HG03108 (cell line): ENCODE measurements at regions not wholly inside any gene's neighbourhood (a gene's known extent, or its start where the extent isn't known, plus 50 kb on each side); places are given as distances from the start of the nearest gene placed in this dataset.

Experiments
- ATAC-seq: cut with Tn5 transposase; IDR thresholded peaks from one replicate; pipeline ENCODE4 v1.9.1; 2021; ENCODE audit warnings: moderate library complexity; ENCODE audit not compliant: unreplicated experiment

DNA sequence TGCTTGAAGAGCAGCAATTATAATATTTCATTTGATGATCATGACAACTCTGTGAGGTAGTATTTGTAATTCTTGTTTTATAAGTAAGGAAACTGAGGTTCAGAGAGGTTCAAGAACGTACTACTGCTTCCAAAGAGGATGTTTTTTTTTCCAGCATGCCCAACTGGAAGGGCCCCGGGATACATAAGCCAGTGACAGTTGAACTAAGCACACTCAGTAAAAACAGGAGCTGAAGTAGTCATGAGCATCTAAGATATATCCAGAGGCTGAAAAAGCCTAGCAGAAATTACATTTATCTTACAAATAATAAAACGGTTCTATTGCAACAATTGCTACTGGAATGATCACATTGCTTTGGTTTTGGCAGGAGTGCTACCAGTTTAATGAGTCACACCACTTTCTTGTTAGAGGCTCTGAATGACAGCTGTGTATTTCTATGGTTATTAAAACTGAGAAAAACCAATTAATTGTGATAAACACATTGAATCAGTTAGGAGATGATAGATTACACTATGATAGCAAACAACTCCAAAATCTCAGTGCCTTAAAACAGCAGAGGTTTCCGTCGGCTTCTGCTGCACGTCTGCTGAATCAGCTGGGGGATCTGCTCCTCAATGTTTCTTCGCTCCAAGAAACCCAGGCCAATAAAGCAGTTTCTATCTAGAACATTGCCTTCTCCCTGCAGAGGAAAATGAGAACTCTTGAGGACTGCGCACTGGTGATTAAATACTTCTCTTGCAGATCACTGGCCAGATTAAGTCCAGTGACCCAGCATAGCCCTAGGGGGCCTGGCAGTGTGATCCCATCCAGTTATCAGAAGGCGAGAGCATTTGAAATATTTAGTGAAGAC lies 522.7 kb downstream of the PLPP3 start:
- ATAC-seq: no peak

DNA sequence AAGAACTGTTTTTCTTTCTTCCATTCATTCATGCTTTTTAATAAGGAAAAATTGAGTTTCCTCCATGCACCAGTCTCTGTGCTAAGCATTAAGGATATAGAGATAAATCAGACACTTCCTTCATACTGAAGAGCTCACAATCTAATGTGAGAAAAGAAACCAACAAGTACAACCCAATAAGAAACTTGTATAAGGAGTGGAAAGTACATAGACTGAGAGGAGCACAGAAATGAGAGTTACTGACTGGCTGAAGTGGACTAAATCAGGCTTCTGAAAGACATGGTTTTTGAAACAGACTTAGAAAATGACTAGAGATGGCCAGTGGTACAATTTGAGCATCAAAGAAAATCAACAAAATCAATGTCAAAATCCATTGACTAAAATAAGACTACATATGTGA lies 524.4 kb downstream of the PLPP3 start:
- no peak for ATAC-seq

DNA sequence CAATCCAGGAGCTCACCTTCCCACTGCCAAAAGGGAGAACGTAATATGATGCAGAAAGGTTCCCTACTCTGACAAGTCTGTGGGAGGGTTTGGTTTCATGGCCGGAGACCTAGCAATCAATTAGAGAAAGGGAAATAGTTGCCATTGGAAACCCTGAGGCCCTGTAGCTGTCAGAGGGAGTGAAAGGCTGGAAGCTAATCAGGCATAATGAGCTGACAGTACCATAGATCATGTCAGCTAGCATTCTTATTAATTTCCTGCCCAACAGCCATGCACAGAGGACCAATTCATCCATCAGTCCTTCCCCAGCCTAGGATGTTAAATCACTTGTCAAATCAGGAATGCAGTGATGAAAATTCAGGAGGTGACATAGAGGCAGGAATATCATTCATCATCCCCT lies 527.3 kb downstream of the PLPP3 start:
- no peak for ATAC-seq

DNA sequence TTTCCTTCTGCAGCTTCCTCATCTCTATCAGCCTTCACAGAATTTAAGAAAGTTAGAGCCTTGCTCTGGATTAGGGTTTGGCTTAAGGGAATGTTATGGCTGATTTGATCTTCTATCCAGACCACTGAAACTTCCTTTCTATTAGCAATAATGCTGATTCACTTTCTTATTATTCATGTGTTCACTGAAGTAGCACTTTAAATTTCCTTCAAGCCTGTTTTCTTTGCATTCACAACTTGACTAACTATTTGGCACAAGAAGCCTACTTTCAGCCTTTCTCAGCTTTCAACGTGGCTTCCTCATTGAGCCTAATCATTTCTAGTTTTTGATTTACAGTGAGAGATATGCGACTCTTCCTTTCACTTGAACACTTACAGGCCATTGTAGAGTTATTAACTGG lies 528.5 kb downstream of the PLPP3 start:
- ATAC-seq: no peak

DNA sequence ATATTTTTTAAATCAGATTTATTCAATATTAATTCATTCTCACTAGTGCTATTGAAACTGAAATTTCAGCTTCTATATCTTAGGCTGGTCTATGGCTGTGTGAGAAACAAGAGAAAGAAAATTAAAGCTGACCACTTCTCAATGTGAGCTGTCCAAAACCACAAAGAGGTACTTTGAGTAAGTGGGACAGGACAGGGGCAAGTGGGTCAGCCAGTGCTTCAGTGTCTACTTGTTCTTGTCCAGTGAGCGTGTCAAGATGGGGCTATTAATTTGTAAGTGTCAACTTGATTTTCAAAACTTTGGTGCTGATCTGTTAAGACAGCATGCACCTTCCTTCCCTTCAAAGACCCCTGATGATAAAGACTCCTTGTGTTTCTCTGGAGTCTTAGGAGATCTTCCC lies 533.9 kb downstream of the PLPP3 start:
- no peak for ATAC-seq

DNA sequence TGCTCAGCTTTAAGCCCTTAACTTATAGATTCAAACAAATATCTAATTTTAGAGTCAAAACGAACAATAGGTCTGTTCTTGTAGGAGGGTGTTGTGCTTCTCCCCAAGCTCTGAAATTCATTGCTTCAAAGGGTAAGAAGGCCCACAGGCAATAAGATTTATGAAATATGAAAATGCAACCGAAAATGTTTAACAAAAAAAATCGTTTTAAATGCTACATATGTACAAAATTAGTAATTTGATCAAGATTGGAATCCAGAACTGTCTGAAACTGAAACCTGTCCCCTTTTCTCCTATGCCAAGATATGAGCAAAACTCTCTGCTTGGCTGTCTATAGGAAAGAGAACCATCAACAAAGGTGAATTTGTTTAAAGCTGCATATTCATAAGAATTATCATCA lies 534.3 kb downstream of the PLPP3 start:
- no peak for ATAC-seq

DNA sequence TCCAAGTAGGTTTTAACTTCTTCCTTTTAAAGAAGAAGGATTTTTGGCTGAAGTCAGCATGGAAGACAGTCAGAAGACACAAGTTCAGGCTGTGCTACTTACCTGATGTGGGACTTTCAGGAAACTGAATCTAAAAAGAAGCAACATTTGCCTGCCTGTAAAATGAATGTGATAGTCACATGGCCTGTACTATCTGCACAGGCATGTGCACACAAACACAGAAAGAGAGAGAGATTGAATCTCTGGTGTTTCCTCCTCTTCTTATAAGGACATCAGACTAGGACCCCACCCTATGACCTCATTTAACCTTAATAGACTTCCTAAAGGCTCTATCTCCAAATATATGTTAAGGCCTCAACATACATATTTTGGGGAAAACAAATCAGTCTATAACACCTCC lies 542.9 kb downstream of the PLPP3 start:
- ATAC-seq: no peak

DNA sequence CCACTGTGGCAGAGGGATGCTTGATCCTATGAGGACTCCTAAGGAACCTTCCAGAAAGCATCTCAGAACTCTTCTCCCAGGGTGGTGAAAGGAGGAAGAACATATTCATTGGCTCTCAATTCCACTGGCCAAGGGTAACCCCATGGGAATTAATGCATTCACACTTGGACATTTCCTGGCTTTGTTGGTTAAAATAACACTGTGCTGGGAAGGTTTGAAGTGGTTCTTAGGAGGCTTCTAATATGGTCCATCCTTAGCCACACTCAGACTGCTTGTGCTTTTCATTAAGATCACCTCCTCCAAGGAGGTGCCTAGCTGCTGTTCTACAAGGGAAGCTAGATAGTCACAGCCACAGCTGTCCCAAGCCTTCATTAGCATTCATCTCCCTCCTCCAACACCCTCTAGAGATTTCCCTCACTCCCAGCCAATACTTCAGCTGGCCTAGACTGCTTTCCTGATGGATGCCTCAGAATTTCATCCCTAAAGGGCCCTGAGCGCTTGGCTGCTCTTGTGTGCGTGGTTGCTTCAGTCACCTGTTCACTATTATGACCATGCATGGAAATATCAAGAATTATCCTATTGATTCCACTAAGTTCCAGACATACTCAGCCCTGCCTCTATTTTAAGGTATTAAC lies 544.4 kb downstream of the PLPP3 start:
- ATAC-seq: no peak

DNA sequence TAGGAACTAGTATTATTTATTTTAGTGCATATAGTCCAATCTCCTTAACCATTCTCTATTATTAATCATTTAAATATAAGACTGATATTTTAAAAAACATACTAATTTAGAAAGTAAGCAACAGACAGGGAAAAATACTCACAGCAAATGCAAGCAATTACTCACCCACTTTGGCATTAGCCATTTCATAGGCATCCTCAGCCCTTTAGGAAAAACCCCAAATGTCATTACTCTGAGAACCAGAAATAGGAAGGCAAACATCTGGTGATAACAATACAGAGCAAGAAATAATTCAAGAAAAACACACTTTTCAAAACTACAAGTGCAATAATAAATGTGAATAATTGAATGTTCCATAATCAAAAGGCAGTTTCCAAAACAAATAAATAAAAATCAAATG lies 545.1 kb downstream of the PLPP3 start:
- no peak for ATAC-seq

DNA sequence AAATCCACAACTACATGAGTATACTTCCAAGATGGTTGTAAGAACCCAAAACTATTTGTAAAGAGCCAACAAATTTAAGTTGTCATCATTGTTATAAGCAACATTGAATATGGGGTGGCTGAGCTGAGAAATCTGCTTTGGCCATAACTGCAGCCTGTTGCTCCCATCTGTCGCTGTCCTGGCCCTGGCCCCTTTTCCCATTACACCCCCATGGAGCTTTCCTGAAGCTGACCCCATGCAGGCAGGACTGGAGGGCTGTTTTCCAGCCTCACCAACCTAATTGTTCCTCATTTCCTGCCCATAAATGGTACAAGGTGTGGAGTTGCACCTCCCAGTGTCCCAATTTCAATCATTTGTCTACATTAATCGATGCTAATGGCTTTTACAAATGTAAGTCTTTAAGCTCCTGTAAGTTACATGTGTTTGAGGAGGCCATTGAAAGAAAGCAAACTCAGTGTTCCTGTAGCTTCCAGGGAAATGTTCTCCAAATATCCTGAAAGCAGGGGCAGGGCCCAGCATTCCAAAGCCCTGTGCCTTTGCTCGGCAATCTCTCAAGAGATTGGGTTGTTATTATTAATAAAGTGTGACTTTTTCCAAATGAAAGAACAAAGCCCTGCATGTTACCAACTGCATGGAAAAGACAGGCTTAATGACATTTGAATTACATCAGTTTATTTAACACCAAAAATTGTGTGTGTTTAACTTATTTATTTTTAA lies 545.9 kb downstream of the PLPP3 start:
- no peak for ATAC-seq

DNA sequence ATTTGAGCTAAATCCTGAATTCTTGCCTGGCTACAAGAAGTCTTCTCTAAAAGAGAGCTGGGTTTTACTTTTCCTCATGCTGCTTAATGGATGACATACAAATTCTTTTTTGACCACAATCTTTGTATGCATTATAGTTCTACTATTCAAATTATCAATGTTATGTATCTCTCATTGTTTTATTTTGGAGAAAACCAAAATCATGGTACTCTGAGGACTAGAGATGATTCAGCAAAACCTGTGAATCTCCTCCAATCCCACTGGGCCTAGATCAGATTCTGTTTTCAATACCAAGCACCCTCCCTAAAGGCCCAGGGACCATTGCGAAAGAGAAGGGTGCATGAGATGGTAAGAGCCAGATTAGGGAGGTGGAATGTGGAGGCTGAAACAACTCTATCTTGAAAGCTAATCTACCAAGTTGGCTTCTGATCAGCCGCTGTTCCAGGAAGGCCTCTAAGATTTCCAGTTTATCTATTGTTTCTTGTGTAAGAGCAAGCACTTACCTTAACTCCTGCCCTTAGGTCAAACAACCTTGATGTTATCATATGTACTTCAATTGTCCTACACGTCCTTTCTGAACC lies 547.2 kb downstream of the PLPP3 start:
- no peak for ATAC-seq

DNA sequence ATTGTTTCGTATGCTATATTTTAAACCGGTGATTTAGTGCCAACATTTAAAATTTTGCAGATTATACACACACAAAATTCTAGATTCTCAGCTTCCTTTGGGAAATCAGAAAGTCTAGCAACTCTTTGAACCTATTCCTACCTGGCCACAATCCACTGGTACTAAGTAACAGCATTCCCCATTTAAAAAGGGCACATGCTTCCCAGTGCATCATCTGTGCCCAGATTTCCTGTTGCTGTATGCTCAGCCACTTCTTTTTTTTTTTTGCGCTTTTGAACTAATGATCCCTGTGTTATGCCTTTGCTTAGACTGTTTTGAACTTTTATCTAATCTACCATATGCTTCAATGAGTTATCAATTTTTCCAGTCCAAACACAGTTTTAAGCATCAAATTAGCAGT lies 548.4 kb downstream of the PLPP3 start:
- no peak for ATAC-seq

DNA sequence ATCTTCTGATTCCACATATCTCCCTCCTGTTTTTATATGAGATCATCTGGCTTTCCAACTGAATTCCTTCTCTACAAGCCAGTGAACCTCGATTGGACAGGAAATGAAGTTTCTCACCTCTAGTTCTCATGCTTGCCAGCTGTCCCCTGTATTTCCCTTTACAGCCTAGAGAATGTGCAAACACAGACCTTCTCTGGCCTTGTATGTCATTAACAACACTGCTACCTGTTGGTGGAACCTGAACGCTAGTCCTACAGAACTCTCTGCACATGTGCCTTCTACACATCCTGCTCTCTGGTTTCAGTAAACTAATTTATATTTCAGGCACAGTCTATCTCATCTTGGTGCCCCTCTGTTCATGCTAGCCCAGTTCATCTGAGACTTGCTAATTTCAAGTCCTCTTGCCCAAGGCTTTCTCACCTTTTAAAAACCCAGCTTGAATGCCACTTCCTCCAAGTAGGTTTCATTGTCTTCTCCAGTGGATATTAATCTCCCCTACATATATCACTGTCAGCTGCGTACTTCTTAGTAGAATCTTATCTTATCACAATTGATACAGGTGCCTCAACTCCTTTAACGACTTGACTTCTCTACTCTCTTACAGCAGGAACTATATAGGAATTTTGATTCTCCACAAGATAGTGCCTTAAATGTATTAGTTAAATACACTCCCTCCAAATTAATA lies 549.9 kb downstream of the PLPP3 start:
- ATAC-seq: no peak

DNA sequence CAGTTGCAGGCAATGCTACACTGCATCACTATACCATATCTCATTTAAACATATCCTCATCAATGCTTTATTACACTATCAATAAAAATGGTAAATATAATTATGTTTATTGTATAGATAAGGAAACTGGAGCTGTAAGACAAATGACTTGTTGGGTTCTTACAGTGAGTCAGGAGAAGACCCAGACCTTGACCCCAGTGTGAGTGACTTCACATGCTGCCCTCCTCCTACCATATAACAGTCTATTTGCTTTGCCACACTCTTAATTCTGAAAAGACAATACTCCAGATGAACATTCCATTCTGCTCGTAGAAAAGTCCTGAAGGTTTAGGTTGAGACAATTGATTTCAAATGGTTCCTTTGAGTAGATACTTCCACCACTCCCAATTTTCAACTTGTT lies 550.5 kb downstream of the PLPP3 start:
- no peak for ATAC-seq

DNA sequence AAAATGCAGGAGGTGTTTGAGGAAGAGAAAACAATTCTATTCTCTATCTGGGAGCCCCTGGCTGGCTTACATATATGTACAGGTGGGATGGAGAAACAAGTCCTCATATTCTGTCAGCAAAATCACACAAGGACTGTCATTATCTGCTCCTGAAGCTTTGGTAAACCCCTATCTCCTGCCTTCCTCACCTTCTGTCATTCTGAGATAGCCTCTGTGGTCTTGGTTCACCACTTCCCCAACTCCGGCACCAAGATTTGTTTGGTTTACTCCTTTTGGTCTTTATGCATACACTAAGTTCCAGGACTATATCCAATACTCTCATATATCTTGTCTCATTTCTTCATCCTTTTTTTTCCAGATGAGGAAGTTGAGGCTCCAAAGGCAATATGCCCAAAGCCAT lies 551.1 kb downstream of the PLPP3 start:
- ATAC-seq: no peak

DNA sequence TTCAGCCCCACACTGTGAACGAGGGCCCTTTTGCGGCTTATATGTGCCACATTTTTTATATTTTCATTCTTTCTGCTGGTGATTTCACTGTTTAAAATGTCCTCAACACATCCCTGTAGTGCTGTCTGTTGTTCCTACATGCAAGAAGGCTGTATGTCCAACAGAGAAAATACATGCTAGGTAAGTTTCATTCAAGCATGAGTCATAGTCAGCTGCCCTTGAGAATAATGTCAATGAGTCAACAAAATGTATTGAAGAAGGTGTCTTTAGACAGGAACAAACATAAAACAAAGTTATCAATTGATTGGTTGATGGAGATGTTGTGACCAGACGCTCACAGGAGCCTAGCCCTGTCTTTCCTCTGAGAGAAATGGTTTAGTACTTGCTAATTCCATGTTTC lies 553.4 kb downstream of the PLPP3 start:
- no peak for ATAC-seq

DNA sequence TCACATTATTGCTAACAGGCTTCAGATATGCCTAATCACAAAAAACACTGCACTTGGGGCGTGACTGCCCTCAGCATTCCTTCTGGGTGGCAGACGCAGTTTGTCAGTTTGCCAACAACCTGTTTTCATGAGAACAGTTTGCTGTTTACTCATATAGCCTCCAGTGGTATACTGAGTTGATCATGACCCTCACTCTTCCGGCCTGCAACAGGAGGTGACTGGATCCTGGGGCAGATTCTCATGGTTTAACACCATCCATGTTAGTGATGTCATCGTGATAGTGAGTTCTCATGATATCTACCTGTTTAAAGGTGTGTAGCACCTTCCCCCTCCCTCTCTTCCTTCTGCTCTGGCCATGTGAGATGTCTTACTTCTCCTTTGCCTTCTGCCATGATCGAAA lies 555.2 kb downstream of the PLPP3 start:
- no peak for ATAC-seq

DNA sequence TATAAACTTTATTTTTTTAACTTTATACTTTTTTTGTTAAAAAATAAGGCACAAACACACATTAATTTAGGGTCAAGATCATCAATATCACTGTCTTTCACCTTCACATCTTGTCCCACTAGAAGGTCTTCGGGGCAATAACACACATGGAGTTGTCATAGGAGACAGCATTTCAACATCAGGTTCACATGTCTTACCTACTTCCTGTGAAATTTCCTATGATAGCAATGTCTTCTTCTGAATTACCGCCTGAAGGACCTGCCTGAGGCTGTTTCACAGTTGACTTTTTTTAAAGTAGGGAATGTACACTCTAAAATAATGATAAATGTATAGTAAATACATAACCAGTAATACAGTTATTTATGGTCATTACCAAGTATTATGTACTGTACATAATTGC lies 559.4 kb downstream of the PLPP3 start:
- ATAC-seq: no peak

DNA sequence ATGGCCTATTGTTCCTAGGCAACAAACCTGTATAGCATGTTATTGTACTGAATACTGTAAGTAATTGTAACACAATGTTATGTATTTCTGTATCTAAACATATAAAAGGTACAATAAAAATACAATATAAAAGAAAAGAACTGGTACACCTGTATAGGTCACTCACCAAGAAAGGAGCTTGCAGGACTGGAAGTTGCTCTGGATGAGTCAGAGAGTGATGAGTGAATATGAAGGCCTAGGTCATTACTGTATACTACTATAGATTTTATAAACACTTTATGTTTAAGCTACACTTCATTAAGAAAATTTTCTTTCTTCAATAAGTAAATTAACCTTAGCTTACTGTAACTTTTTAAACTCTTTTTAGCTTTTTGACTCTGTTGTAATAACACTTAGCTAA lies 559.9 kb downstream of the PLPP3 start:
- ATAC-seq: no peak

DNA sequence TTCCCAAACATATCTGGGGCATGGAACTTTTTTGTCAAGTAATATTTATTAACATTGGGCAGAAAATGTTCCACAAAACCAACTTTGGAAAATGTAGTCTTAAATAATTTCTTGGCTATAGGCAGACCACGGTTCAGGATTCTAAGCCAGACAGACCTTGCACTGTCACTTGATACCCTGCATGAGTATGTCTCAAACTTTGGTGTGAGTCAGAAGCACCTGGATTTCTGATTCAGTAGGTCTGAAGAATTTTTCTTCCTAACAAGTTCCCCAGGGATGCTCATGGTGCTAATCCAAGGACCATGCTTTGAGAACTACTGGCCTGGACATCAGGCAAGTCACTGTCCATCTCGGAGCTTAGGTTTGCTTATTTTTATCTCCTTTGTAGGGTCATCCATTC lies 562.0 kb downstream of the PLPP3 start:
- no peak for ATAC-seq

DNA sequence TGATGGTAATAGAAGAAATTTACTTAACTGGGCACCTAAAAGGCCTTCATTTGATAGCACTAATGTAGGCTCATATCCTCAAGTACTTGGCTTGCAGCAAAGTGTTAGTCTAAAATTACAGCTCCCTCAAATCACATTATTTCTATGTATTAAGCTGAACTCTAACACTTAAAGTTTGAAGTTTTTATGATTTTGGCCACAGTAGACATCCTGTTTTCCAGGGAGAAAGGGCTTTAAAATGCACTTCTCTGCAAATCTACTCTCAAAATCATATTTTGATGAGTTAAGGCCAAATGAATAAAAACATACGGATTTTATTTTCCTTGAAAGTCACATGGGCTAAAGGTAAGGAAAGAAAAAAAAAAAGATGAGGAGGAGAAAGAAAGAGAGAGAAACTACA lies 575.5 kb downstream of the PLPP3 start:
- ATAC-seq: no peak
